HepG2 (cell line): ENCODE measurements at regions not wholly inside any gene's neighbourhood (a gene's known extent, or its start where the extent isn't known, plus 50 kb on each side); places are given as distances from the start of the nearest gene placed in this dataset.

Experiments
- CCAR2 ChIP-seq: fragments of 200-400 bp; formaldehyde crosslinking; optimal IDR thresholded peaks from 2 replicates; pipeline ENCODE3; 2018; ENCODE audit warnings: low read depth, mild to moderate bottlenecking, low read length, moderate library complexity
- MAZ ChIP-seq, 2 experiments: sonication (generic) in 1 of 2; formaldehyde crosslinking in 1 of 2; IDR thresholded peaks; 2 replicates each; pipeline versions ENCODE4 v1.5.0 to v1.6.1; 2012 to 2020; ENCODE audit warnings: low read depth in 2 of 2, mild to moderate bottlenecking in 2 of 2, borderline replicate concordance in 1 of 2, improper control_type of control experiment in 1 of 2, low read length in 1 of 2, missing genetic modification reagents in 1 of 2, moderate library complexity in 1 of 2
- ZNF33A ChIP-seq: sonication (generic); formaldehyde crosslinking; IDR thresholded peaks from 2 replicates; pipeline ENCODE4 v1.5.1; 2020; ENCODE audit warnings: missing genetic modification reagents, mild to moderate bottlenecking, moderate library complexity, borderline replicate concordance
- TF ChIP-seq, protein P1 (sequence below): sonication (generic); formaldehyde crosslinking; IDR thresholded peaks from 2 replicates; pipeline ENCODE4 v1.4.0; 2020; ENCODE audit warnings: missing genetic modification reagents, mild to moderate bottlenecking, borderline replicate concordance
- TF ChIP-seq, protein P2 (sequence below): sonication (generic); formaldehyde crosslinking; IDR thresholded peaks from 2 replicates; pipeline ENCODE4 v1.4.0; 2020; ENCODE audit warnings: mild to moderate bottlenecking, missing genetic modification reagents

DNA sequence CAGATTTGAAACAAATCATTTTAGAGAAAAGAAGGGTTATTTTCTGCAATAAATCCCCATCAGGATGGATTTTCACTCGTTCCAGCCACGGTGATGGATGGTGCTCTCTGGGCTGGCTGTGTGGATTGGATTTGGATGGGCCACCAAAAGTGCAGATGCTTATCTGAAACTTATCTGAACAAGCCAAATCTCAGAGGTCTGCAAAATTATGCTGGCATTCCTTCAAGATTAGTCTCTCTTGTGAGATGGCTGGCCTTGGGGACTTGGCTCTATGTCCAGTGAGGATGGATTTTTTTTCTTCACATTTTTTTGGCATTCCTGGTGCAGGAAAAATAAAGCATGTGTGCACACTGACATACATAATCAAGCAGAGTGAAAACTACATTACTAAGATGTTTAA, 341.9 kb downstream of the GXYLT1 start:
- TF ChIP-seq MAZ (IDR thresholded peaks at IDR 0.05; ENCODE audit: borderline replicate concordance, low read depth, low read length) (no peak), MAZ (CRISPR knock-in tag; IDR thresholded peaks at IDR 0.05; ENCODE audit: low read depth) (no peak), ZNF33A (CRISPR knock-in tag) (no peak), CCAR2 (no peak)
- TF ChIP-seq, protein P1, sequence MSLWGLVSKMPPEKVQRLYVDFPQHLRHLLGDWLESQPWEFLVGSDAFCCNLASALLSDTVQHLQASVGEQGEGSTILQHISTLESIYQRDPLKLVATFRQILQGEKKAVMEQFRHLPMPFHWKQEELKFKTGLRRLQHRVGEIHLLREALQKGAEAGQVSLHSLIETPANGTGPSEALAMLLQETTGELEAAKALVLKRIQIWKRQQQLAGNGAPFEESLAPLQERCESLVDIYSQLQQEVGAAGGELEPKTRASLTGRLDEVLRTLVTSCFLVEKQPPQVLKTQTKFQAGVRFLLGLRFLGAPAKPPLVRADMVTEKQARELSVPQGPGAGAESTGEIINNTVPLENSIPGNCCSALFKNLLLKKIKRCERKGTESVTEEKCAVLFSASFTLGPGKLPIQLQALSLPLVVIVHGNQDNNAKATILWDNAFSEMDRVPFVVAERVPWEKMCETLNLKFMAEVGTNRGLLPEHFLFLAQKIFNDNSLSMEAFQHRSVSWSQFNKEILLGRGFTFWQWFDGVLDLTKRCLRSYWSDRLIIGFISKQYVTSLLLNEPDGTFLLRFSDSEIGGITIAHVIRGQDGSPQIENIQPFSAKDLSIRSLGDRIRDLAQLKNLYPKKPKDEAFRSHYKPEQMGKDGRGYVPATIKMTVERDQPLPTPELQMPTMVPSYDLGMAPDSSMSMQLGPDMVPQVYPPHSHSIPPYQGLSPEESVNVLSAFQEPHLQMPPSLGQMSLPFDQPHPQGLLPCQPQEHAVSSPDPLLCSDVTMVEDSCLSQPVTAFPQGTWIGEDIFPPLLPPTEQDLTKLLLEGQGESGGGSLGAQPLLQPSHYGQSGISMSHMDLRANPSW (CRISPR knock-in tag): no peak
- TF ChIP-seq, protein P2, sequence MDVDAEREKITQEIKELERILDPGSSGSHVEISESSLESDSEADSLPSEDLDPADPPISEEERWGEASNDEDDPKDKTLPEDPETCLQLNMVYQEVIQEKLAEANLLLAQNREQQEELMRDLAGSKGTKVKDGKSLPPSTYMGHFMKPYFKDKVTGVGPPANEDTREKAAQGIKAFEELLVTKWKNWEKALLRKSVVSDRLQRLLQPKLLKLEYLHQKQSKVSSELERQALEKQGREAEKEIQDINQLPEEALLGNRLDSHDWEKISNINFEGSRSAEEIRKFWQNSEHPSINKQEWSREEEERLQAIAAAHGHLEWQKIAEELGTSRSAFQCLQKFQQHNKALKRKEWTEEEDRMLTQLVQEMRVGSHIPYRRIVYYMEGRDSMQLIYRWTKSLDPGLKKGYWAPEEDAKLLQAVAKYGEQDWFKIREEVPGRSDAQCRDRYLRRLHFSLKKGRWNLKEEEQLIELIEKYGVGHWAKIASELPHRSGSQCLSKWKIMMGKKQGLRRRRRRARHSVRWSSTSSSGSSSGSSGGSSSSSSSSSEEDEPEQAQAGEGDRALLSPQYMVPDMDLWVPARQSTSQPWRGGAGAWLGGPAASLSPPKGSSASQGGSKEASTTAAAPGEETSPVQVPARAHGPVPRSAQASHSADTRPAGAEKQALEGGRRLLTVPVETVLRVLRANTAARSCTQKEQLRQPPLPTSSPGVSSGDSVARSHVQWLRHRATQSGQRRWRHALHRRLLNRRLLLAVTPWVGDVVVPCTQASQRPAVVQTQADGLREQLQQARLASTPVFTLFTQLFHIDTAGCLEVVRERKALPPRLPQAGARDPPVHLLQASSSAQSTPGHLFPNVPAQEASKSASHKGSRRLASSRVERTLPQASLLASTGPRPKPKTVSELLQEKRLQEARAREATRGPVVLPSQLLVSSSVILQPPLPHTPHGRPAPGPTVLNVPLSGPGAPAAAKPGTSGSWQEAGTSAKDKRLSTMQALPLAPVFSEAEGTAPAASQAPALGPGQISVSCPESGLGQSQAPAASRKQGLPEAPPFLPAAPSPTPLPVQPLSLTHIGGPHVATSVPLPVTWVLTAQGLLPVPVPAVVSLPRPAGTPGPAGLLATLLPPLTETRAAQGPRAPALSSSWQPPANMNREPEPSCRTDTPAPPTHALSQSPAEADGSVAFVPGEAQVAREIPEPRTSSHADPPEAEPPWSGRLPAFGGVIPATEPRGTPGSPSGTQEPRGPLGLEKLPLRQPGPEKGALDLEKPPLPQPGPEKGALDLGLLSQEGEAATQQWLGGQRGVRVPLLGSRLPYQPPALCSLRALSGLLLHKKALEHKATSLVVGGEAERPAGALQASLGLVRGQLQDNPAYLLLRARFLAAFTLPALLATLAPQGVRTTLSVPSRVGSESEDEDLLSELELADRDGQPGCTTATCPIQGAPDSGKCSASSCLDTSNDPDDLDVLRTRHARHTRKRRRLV (CRISPR knock-in tag): no peak
